Calu3 (cell line): ENCODE measurements at regions not wholly inside any gene's neighbourhood (a gene's known extent, or its start where the extent isn't known, plus 50 kb on each side); places are given as distances from the start of the nearest gene placed in this dataset.

Source experiments
- BruUV-seq: library from RNA; stranded (reverse); fragments of 400-500 nt; replicated peaks from 2 replicates; lab custom pipeline; 2021; lab: Mats Ljungman, UMichigan
- CTCF ChIA-PET: fragments of 300-600 bp; sonication (Branson Sonifier 250); formaldehyde crosslinking; loops from one replicate; lab custom pipeline; 2022; ENCODE audit warnings: antibody characterized with exemption; lab: Charles Lee
- DNase-seq: peaks from one replicate; pipeline ENCODE4 v3.0.0; 2022
- H3K27ac Mint-ChIP-seq: one replicate; pipeline ENCODE4 v1.8.0; 2022; ENCODE audit warnings: mixed read lengths; ENCODE audit not compliant: unreplicated experiment
- H3K27me3 Mint-ChIP-seq: one replicate; pipeline ENCODE4 v1.8.0; 2022; ENCODE audit warnings: mixed read lengths; ENCODE audit not compliant: unreplicated experiment
- H3K36me3 Mint-ChIP-seq: one replicate; pipeline ENCODE4 v1.8.0; 2022; ENCODE audit warnings: mild to moderate bottlenecking, moderate library complexity, mixed read lengths; ENCODE audit not compliant: insufficient read depth, unreplicated experiment
- H3K4me1 Mint-ChIP-seq: one replicate; pipeline ENCODE4 v1.8.0; 2022; ENCODE audit warnings: mild to moderate bottlenecking, low read depth, mixed read lengths; ENCODE audit not compliant: unreplicated experiment
- H3K4me3 Mint-ChIP-seq: one replicate; pipeline ENCODE4 v1.8.0; 2022; ENCODE audit warnings: mild to moderate bottlenecking, low read depth, moderate library complexity, mixed read lengths; ENCODE audit not compliant: unreplicated experiment
- H3K9me3 Mint-ChIP-seq: one replicate; pipeline ENCODE4 v1.8.0; 2022; ENCODE audit warnings: low read depth, mixed read lengths; ENCODE audit not compliant: unreplicated experiment
- intact Hi-C: fragments of 100-400 bp; cut with micrococcal nuclease; formaldehyde crosslinking; loops from one replicate; pipeline ENCODE4 v1.10.0; 2022; ENCODE audit not compliant: unreplicated experiment
- TF ChIP-seq, protein P1 (sequence below): fragments of 200-600 bp; IDR thresholded peaks from one replicate; pipeline ENCODE4 v1.8.0; 2022; ENCODE audit warnings: antibody characterized with exemption; ENCODE audit not compliant: unreplicated experiment

DNA sequence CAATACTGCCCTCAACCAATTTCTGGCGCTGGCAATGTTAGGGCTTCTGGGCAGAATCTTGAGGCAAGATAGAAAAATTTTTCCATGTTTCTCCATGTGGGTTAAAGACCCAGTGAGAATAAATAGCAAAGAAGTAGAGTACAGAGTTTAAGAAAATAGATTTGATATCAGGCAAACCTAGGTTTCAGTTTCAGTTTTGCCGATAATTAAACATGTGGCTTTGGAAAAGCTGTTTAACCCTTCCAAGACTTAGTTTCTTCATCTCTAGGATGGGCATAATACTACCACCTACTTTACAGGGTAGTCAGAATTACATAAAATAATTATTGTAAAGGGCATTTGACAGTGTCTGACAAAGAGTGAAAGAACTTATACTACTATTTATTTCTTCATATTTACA, 360.4 kb downstream of the PCNX1 start:
- Mint-ChIP-seq H3K27me3 (peaks cover 5% of the 10 kb centered on the region), H3K36me3 (no peaks in the 10 kb centered on the region), H3K27ac (no peak overlapping the region), H3K4me3 (peak overlapping the region; percentile 20), H3K9me3 (peaks cover 3% of the 10 kb centered on the region), H3K4me1 (no peaks in the 10 kb centered on the region)
- no peak for DNase-seq
- TF ChIP-seq, protein P1, sequence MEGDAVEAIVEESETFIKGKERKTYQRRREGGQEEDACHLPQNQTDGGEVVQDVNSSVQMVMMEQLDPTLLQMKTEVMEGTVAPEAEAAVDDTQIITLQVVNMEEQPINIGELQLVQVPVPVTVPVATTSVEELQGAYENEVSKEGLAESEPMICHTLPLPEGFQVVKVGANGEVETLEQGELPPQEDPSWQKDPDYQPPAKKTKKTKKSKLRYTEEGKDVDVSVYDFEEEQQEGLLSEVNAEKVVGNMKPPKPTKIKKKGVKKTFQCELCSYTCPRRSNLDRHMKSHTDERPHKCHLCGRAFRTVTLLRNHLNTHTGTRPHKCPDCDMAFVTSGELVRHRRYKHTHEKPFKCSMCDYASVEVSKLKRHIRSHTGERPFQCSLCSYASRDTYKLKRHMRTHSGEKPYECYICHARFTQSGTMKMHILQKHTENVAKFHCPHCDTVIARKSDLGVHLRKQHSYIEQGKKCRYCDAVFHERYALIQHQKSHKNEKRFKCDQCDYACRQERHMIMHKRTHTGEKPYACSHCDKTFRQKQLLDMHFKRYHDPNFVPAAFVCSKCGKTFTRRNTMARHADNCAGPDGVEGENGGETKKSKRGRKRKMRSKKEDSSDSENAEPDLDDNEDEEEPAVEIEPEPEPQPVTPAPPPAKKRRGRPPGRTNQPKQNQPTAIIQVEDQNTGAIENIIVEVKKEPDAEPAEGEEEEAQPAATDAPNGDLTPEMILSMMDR, result no peak
- CTCF ChIA-PET, result interaction anchor here (1.0 kb wide), 1 partner anchor 375 kb away, joined by 4 read pairs; no protein-coding TSS in a partner anchor
- no TSS peak for BruUV-seq
- intact Hi-C loops, result no loop called here

DNA sequence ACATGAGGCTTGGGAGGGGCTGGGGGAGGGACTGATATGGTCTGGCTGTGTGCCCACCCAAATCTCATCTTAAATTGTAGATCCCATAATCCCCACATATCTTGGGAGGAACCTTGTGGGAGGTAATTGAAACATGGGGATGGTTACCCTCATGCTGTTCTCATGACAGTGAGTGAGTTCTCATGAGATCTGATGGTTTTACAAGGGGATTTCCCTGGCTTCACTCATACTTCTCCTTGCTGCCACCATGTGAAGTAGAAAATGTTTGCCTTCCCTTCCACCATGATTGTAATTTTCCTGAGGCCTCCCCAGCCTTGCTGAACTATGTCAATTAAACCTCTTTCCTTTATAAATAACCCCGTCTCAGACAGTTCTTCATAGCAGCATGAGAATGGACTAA, 362.9 kb downstream of the PCNX1 start:
- Mint-ChIP-seq H3K9me3 (peaks cover 3% of the 10 kb centered on the region), H3K4me3 (no peak overlapping the region), H3K27ac (no peak overlapping the region), H3K4me1 (no peaks in the 10 kb centered on the region), H3K36me3 (no peaks in the 10 kb centered on the region), H3K27me3 (peaks cover 7% of the 10 kb centered on the region)
- BruUV-seq, result no TSS peak
- TF ChIP-seq, protein P1, result no peak
- CTCF ChIA-PET, result no interaction called here
- intact Hi-C loops, result no loop called here
- DNase-seq, result no peak

DNA sequence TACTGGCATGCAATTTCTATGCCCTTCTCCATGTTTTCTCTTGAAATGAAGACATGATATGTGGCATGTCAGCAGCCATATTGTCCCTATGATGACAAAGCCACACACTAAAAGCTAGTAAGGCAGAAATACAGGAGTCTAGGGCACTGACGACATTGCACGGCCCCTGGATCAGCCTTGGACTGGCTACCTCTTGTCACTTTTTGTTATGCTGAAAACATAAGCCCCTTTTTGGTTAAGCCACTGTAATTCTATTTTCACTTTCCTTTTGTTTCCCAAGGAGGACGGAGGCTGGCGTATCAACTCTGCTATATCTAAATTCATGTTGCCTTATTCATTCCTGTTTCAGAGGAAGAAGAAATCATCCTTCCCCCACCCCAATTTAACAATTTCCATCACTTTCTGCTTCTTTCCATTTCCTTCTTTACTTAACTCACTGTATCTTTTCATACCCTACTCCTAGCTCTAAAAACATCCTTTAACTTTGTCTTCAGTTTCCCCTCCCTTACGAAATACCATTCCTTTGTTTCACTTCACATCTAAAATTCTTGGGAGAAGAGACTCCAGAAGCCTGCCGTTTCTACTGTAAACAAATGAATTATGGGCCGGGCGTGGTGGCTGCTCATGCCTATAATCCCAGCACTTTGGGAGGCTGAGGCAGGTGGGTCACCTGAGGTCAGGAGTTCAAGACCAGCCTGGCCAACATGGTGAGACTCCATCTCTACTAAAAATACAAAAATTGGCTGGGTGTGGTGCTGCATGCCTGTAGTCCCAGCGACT, 364.1 kb downstream of the PCNX1 start:
- peaks cover 7% of the 10 kb centered on the region for H3K27me3 Mint-ChIP-seq
- CTCF ChIA-PET, result no interaction called here
- TF ChIP-seq, protein P1, result no peak
- intact Hi-C loops, result no loop called here
- no peak overlapping the region for H3K4me3 Mint-ChIP-seq
- peaks cover 3% of the 10 kb centered on the region for H3K9me3 Mint-ChIP-seq
- H3K4me1 Mint-ChIP-seq, result no peaks in the 10 kb centered on the region
- H3K27ac Mint-ChIP-seq, result no peak overlapping the region
- no peak for DNase-seq
- no TSS peak for BruUV-seq
- H3K36me3 Mint-ChIP-seq, result no peaks in the 10 kb centered on the region

DNA sequence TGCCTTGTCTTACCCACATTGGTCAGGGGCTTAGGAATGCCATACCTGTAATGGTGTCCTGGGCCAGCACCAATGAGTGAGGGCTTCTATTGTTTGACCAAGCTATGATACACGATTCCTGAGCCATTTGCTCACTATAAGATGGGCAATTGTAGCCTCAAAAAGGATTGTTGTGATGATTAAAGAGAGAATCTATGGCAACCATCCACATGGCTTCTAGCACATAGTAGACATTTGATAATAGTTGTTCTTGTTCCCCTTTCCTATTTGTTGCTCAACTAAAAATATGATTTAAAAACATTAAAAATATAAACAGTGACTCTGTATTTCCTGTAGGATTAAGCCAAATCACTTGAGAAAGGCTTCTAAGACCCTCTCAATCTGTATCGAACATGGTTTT, 366.1 kb downstream of the PCNX1 start:
- Mint-ChIP-seq H3K4me1 (no peaks in the 10 kb centered on the region), H3K27ac (no peak overlapping the region), H3K36me3 (no peaks in the 10 kb centered on the region), H3K27me3 (peaks cover 7% of the 10 kb centered on the region), H3K4me3 (no peak overlapping the region), H3K9me3 (peaks cover 3% of the 10 kb centered on the region)
- DNase-seq, result no peak
- TF ChIP-seq, protein P1, result no peak
- CTCF ChIA-PET, result no interaction called here
- intact Hi-C loops, result no loop called here
- BruUV-seq, result no TSS peak
